SK-MEL-5 (cell line): ENCODE measurements at regions not wholly inside any gene's neighbourhood (a gene's known extent, or its start where the extent isn't known, plus 50 kb on each side); places are given as distances from the start of the nearest gene placed in this dataset.

Experiments used
- DNase-seq: peaks from one replicate; pipeline ENCODE4 v3.0.0-alpha.2; 2016; ENCODE audit warnings: low read depth, low spot score
- in situ Hi-C: cut with HindIII; loops from 2 replicates; pipeline ENCODE4 v1.10.0; 2016; ENCODE audit warnings: low sequenced_read_pairs, high pct_unique_total_duplicates, low pct_unique_long_range_greater_than_20kb

DNA sequence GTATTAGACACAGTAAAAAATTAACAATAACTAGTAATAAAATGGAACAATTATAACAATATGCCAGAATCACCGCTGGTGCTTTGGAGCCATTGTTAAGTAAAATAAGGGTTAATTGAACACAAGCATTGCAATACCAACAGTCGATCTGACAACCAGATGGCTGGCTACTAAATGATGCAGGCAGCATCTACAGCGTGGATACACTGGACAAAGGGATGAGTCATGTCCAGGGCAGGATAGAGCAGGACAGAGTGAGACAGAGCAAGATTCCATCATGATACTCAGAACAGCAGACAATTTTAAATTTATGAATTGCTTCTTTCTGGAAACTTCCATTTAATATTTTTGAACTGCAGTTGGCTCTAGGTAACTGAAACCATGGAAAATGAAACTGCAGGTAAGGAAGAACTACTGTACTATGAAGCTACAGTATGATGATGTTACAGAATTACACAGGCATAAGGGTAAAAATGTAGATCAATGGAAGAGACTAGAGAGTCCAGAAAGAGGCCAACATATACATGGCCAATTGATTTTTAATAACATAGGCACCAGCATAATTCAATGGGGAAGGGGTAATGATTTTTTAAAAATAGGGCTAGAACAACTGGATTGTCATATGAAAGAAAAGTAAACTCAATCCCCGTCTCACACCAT, 168.7 kb downstream of the RRAGC start:
- DNase-seq: no peak
- in situ Hi-C loops: no loop called here

DNA sequence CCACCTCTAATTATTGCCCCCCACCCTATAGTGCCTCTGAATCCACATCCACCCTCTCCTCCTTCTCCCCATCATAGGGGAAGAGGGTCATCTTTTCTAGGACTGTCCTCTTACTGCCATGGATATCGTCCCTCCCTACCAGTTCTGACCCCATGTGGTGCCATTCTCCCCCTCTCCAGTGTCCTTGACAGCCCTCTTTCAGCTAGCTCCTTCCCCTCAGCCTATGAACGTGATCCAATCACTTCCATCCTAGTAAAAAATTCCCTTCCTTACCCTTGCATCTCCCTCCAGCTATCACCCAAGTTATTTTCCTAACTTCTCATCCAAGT, 172.7 kb downstream of the RRAGC start:
- in situ Hi-C loops: no loop called here
- no peak for DNase-seq

DNA sequence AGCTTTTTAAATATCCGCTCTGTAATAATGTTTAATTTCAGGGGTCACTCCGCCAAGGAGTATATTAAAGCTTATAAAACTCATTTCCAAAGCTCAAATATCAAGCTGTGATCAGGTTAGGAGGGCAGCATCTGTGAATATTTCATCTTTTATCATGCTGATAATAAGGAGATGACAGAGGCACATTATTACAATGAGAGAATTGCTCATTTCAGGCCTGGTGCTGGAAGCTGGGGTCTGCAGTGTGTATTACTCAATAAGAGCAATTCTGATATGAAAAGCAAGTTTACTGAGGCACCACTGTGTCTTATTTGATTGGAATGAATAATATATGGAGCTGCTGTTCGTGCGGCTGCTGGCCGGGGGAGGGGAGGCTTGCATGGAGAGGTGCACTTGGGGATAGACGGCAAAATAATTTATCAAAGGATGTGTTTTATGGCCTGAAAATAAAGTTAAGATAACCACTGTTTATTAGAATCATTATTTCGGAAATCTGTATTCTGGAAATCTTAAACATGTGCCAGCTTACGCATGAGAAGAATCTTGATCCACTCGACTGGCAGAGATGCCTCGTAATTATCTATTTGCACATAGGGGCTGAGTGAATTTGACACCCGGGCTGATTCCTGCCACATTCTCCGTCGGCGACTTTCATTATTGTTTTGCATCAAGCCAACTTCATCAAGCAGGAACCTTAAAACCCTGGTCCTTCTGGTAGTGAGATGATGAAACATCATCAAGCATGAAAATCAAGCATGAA, 173.2 kb downstream of the RRAGC start:
- in situ Hi-C loops: no loop called here

DNA sequence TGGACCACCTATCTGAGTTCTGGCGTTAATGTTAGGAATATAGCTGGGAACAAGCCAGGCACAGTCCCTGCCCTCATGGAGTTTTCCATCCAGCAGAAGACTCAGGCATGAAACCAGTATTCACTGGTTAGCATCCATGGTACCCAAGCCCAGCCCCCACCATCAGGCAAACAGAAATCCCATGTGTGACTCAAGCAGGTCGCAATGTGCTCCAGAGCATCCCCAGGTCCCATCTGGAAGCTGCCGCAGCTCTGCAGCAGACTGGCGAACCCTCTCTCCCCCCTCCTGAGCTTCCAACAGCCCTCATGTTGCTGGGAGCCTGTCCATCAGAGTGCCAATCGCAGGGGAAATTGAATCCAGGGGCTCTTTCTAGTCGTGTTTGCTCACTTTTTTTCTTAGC, 174.2 kb downstream of the RRAGC start:
- in situ Hi-C loops: no loop called here
- no peak for DNase-seq

More for the DNA sequence above, 173.2 kb downstream of the RRAGC start:
- DNase-seq: no peak

DNA sequence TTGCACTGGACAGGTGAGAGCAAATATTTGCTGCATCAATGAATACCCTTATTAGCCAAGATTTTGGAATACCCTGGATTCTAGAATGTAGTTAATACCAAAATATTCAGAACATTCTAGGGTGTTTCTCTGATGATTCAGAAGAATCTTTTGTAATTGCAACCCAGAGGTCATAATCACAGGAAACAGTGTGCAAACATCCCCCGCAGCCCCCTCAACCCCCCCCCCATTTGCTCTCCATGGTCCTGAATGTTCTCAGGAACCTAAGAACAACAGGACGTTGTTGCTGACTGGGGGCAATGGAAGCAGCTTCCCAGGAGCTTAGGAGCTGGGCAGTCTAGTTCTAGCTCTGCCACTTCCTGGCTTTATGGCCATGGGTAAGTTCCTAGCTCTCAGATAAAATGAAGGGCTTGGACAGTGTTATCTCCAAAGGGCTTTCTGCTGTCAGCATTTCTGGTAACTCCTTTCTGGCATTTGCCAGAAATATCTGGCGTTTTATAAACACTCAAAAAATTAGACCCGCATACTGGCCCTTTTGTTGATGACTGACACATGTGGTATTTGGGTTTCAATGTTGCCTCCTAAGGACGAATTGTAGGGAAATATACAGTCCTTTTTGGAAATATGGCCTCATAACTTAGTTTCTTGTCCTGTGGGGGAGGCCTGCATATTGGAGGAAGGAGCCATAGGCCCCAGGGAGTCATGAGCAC, 178.6 kb downstream of the RRAGC start:
- no peak for DNase-seq
- in situ Hi-C loops: no loop called here

DNA sequence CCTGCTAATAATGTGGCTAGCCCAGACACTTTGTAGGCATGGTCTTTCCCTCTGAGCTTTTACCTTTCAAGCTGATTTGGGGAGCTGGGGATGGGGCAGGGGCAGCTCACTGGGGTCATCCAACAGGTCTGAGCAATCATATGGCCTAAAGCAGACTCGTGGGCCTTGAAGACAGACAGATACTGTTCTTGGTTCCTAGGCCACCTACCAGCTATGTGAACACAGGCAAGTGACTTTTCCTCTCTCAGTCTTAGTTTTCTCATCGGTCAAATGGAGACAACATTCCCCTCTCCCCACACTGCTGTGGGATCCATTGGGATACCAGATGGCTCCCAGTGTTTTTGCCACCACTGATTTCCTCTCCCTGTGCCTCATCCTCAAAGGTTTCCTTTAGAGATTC, 181.8 kb downstream of the RRAGC start:
- in situ Hi-C loops: no loop called here
- no peak for DNase-seq

DNA sequence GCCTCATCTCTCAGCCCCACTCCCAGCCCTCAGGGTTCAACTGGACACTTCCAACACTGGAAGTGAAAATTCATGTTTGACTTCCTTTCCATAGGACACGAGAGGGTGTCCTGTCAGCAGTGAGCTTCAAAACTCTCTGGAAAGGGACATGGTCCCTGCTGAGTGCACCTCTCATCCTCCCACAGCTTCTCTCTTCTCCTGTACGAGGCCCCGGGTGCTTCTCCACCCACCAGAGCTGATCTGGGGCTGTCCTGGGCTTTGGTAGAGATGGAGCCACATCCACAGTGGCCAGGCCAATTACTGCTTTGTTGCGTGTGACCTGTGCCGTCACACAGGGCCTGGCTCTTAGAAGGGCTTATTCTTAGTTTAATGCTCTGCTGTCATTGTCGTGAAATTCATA, 182.3 kb downstream of the RRAGC start:
- no peak for DNase-seq
- in situ Hi-C loops: no loop called here

DNA sequence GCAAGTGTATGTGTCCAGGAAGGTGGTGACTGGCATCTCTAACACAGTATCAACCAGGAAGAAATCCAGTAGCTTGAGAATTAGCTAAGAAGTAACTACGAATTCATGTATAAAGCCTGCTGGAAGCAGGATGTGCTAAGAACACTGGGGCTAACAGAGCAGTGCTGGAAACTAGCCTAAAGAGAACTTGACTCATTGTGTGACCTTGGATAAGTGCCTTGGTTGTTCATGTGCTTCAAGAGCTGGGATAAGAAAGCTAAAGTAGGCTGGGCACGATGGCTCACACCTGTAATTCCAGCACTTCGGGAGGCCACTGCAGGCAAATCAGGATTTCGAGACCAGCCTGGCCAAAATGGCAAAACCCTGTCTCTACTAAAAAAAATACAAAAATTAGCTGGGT, 186.9 kb downstream of the RRAGC start:
- in situ Hi-C loops: no loop called here

DNA sequence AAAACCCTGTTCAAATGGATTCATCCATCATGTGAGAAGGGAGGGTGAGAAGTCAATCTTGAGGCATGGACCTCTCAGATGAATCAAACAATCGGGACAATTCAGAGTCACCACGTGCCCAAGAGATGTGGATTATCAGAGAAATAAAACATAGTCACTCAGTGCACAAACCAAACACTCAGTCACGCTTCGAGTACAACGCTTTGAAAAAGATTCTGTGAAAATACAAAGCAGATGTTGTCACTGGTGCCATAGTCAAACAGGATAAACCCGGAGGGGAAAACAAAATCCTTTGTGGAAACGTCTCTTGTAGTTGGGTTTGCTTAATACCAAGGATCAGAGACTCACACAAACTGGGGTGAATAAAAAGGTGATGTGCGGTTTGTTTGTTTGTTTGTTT, 188.4 kb downstream of the RRAGC start:
- in situ Hi-C loops: no loop called here
- no peak for DNase-seq

More for the DNA sequence above, 186.9 kb downstream of the RRAGC start:
- DNase-seq: no peak

DNA sequence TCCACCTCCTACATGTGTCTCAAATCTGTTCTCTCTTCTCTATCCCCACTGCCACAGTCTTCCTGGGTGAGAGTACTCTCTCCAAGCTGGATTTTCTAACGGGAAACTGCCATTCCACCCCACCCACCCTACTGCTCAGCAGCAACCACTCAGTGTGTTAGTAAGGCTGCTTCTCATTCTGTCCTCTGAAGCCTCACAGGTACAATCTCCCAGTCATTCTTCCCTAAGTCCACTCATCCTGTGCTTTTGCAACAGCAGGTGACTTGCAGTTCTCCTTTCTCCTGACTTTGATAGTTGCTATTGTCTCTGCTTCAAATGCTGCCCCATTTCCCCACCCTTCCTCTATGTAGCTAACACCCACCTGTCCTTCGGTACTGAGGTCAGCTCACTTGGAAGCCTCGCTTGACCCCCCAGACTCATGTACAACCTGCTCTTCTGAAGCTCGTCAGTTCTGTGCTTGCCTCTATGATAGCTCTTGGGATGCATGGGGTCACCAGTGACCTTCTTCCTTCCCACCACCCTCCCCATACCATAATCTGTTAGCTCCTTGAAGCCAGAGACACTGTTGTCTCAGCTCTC, 188.9 kb downstream of the RRAGC start:
- DNase-seq: no peak
- in situ Hi-C loops: no loop called here

DNA sequence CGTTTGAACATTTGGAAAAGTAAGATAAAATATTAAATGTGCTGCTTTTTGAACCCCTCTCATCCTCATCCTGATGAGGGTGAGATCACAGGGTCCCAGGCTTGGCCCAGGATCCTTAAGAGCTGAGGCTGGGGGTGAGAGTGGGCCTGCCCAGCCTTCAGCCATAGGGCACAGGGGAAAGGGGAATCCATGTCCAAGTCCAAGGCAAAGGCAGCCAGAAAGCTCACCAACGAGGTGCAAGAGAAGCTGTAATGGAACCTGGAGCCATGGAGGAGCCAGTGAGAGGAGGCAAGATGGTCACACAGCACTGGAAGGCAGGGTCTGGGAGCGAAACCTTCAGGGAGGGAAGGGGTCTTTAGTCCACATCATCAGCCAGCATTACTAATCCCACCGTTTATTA, 191.9 kb downstream of the RRAGC start:
- DNase-seq: no peak
- in situ Hi-C loops: no loop called here

DNA sequence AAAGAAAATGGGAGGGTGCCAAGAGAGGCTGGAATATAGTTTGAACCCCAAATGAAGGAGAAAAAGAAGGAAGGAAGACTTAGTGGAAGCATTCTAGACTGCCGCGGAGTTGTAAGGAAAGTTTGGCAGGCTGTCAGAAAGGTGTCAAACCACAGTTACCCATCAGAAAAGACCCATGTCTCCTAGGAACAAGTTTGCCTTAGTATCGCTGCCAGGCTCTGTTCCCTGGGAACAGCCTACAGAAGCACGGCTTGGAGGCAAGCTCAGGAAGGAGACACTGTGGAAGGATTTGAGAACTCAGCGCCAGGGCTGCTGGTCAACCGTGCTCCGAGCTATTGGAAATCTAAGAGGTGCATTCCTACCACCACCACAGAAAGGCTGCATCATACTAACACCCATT, 197.4 kb downstream of the RRAGC start:
- DNase-seq: no peak
- in situ Hi-C loops: no loop called here

DNA sequence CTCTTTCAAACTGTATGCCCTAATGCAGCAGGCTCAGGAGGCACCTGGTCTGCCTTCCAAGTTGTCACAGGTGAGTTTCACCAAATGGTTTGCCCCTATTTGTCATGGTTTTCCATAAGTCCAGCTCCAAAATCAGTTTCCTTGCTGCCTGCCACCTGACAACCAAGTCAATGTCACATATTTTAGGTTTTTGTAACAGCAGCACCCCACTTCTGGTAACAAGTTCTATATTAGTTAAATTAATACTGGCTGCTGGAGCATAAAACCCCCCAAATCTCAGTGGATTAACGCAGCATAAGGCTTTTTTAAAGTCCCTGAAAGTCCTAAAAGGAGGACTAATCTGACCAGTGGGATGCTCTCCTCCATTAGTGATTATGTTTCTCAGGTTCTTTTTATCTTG, 200.7 kb downstream of the RRAGC start:
- DNase-seq: no peak
- in situ Hi-C loops: no loop called here

DNA sequence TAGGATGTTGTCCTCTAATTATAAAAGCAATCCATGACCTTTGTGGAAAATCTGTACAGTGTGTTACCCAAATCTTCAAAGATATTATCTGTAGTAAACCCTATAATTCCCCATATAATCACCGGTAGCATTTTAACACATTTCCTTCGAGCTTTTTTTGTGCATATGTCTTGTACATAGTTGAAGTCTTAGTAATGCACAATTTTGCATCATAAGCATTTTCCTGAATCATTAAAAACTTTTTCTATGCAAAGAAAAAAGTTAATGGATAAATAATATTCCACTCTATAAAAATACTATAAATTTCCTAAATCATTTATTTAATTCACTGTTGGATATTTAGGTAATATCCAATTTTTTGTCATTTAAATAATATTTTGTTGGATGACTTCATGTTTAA, 201.7 kb downstream of the RRAGC start:
- DNase-seq: no peak

DNA sequence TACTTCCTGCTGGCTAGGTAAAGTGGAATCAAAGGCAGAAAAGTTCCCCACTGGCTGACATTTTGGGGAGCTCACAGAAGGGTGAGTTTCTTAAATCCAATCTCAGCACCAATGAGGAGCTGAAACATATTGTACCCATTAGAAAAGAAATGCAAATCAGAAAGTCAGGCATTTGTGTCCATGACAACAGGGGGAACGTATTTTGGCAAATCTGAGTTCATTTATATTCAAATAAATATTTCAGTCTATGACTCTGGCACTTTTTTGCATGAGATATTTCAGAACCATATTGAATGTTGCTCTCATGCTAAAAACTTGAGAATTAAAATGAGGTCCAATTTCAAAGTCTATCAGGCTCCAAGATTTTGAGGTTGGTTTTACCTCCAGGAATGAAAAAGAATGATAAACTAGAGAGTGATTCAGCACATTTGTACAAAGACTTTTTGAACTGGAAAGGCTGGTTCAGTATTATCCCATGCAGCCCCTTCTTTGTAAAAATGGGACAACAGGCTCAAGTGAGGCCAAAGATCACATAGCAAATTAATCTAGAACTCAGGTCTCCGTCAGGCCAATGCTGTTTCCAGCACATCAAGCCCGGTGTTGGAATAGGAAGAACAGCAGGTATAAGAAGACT, 202.2 kb downstream of the RRAGC start:
- no peak for DNase-seq

More for the DNA sequence above, 201.7 kb downstream of the RRAGC start:
- in situ Hi-C loops: no loop called here

DNA sequence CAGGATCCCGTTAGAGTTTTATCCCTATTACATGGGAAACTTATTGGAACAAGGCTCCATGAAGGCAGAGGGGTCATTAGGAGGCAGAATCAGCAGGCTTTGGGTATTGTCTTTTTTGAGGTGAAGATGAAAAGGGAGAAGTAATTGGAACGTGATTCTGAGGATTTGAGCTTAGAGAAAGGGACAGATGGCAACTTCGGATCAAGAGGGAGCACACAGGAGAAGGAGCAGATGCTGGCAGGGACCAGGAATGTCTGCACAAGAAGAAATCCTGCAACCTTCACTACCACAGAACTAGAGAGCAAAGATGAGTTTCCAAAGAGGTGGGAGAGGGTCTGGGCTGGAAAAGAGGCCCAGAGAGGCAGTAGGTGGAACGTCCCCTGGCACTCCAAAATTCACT, 202.8 kb downstream of the RRAGC start:
- DNase-seq: no peak
- in situ Hi-C loops: no loop called here

More for the DNA sequence above, 202.2 kb downstream of the RRAGC start:
- in situ Hi-C loops: no loop called here

DNA sequence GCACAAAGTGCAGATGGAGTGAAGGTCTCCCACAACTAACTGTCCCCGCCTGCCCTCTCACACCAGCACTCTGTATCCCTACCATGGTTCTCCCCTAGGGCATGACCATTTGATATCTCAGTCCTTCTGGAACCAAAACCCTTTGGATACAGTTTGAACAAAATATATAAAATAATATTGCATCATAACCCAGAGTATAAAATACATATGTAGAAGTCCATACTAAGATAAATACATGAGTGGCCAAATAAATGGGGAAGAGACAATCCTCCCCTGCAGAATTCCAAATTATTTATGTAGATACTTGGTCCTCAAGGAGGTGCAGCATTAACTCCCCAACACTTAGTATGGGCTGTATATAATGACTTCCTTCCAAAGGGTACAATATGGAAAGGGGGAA, 207.4 kb downstream of the RRAGC start:
- no peak for DNase-seq
- in situ Hi-C loops: no loop called here

DNA sequence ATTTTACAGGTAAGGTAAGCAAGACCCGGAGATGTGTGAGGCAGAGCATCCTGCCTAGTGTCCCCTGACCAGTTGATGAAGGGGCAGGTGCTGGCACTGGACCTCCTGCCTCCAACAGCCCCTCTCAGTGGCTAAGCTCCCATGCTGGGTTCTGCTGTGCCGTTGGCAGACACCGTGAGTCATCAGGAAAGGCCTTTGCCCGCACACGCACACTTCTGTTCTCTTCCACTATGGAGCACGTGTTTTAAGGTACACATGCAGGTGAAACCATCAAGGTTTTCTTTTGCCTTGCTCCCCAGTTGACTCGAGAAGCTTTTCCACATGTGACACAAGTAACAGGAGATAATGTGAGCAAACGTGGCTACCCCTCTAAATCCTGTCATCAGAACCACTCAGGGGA, 207.9 kb downstream of the RRAGC start:
- no peak for DNase-seq

More for the DNA sequence above, 207.9 kb downstream of the RRAGC start:
- in situ Hi-C loops: no loop called here
